Kidney epithelial cell (primary cell): ENCODE measurements at regions not wholly inside any gene's neighbourhood (a gene's known extent, or its start where the extent isn't known, plus 50 kb on each side); places are given as distances from the start of the nearest gene placed in this dataset.
A peak's percentile ranks its signal among the peaks of the same experiment; 100 is the strongest.
"Not testable (repeated sequence)": the region's sequence is repeated elsewhere in the genome, so short reads cannot be mapped to it uniquely, and the experiment has no call there.

ENCODE experiments used
- DNase-seq: peaks from one replicate; pipeline ENCODE4 v3.0.0-alpha.2; 2010; ENCODE audit warnings: low read depth
- H3K27me3 ChIP-seq: 2 replicates; pipeline ENCODE4 v1.6.0; 2011; ENCODE audit warnings: low read length; ENCODE audit not compliant: control insufficient read depth, insufficient read depth
- H3K36me3 ChIP-seq: 2 replicates; pipeline ENCODE4 v1.5.1; 2011; ENCODE audit warnings: low read length; ENCODE audit not compliant: control insufficient read depth, insufficient read depth
- H3K4me3 ChIP-seq: 2 replicates; pipeline ENCODE4 v1.5.1; 2011; ENCODE audit warnings: low read depth, mild to moderate bottlenecking, control low read depth, low read length
- CTCF ChIP-seq: IDR thresholded peaks from 2 replicates; pipeline ENCODE4 v1.5.1; 2011; ENCODE audit warnings: mild to moderate bottlenecking, moderate library complexity, low read length, control low read depth, inconsistent platforms; ENCODE audit not compliant: insufficient read depth, poor library complexity, severe bottlenecking

DNA sequence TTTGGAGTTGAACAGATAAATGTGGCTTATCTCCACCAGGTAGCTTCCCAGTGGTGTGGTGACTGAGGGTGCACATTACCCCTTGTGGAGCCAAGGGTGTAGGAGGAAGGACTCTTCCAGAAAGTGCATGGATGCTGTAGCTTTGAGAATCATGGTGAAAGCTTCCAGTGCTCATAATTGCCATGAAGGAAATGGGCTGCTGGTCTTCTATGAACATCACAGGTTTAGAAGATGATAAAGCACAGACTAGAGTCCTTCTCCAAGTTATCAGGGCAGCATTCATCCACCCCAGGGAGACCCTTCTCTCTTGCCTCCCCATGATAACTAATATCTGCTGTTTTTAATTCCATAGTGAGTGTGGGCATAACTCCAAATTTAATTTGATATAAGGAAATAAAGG is 93.4 kb upstream of the CHD1 start:
- Histone ChIP-seq H3K36me3 (no peaks in the 10 kb centered on the region), H3K27me3 (no peaks in the 10 kb centered on the region), H3K4me3 (no peak overlapping the region)
- no peak for DNase-seq
- no peak for TF ChIP-seq CTCF

GRCh38 chr5:99020698-99021048 is 91.9 kb upstream of the CHD1 start:
- DNase-seq = no peak
- H3K4me3 ChIP-seq = no peak overlapping the region
- TF ChIP-seq CTCF = no peak
- H3K27me3 ChIP-seq = no peaks in the 10 kb centered on the region
- H3K36me3 ChIP-seq = no peaks in the 10 kb centered on the region

GRCh38 chr5:99019812-99020697 is 91.2 kb upstream of the CHD1 start:
- TF ChIP-seq CTCF = no peak
- peak; percentile 86 for DNase-seq
- H3K4me3 ChIP-seq = no peak overlapping the region

GRCh38 chr5:99019254-99019653 is 90.4 kb upstream of the CHD1 start:
- no peaks in the 10 kb centered on the region for H3K27me3 ChIP-seq
- no peak overlapping the region for H3K4me3 ChIP-seq
- no peak for DNase-seq
- TF ChIP-seq CTCF = no peak
- H3K36me3 ChIP-seq = no peaks in the 10 kb centered on the region

More at GRCh38 chr5:99019812-99020697, 91.2 kb upstream of the CHD1 start:
- Histone ChIP-seq H3K36me3 (no peaks in the 10 kb centered on the region), H3K27me3 (no peaks in the 10 kb centered on the region)

- no peak overlapping the region for H3K4me3 ChIP-seq
- no peak for TF ChIP-seq CTCF
- H3K27me3 ChIP-seq = no peaks in the 10 kb centered on the region
- no peaks in the 10 kb centered on the region for H3K36me3 ChIP-seq
- DNase-seq = no peak
Observed at GRCh38 chr5:99010294-99010693, 81.5 kb upstream of the CHD1 start.

DNA sequence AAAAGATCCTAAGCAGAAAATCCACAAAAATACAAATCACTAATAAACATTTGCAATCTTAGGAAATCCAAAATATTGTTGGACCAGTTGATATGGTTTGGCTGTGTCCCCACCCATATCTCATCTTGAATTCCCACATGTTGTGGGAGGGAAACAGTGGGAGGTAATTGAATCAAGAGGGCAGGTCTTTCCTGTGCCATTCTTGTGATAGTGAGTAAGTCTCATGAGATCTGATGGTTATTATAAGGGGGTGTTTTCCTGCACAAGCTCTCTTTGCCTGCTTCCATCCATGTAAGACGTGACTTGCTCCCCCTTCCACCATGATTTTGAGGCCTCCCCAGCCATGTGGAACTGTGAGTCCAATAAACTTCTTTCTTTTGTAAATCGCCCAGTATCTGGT is 79.2 kb upstream of the CHD1 start:
- not testable (repeated sequence) for H3K36me3 ChIP-seq, DNase-seq, H3K27me3 ChIP-seq, H3K4me3 ChIP-seq
